Activated naive CD4-positive, alpha-beta T cell treated with anti-CD3 and anti-CD28 coated beads, Interleukin-2, amount 50 U/mL, for 16 hours (primary cell): ENCODE measurements at regions not wholly inside any gene's neighbourhood (a gene's known extent, or its start where the extent isn't known, plus 50 kb on each side); places are given as distances from the start of the nearest gene placed in this dataset.

ENCODE experiments used
- DNase-seq: peaks from one replicate; pipeline ENCODE4 v3.0.0-alpha.2; 2020

- no peak for DNase-seq
Observed at GRCh38 chr4:19382993-19383756, 868.5 kb upstream of the SLIT2 start.

GRCh38 chr4:19381068-19381467 lies 870.6 kb upstream of the SLIT2 start:
- no peak for DNase-seq

GRCh38 chr4:19380600-19380999 lies 871.1 kb upstream of the SLIT2 start:
- DNase-seq = no peak

DNA sequence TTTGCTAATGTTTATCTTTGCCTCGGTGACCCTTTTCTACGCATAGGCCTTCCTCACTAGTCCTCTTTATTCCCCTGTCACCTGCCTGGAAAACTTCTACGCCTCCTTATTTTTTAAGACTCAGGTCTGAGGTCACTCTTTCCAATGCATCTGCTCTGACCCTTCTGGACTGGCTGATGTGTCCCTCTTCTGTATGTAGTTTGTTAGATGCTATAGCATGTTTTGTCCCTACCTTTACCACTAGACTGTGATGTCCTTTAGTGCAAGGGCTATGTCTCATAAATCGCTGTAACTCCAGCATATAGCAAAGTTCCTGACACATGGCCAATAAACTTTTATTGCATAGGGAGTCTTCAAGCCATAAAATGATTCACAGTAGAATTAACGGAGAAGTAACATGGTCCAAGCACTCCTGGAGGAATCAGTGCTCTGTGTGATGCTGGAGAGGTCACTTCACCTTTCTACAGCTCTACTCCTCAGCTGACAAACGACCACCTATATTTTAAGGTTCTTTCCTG lies 872.5 kb upstream of the SLIT2 start:
- no peak for DNase-seq

DNA sequence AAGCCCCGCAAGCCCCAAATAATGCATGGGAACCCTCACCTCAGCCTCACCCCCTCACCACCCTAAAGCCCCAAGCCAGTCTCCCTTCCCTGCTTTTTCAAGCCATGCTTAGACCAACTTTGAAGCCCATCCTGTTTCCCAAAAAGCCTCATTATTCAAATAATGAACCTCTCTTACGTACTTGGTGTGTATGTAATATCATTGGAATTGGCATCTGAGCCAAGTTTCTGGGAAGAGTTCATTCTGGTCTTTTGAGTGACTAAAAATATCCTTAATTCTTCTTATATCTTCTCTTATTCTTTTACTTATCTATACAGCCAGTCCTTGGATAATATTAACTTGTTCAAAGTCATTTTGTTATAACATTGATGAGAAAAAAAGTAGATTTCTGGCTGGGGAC lies 875.8 kb upstream of the SLIT2 start:
- no peak for DNase-seq

GRCh38 chr4:19375136-19375804 lies 876.4 kb upstream of the SLIT2 start:
- DNase-seq = no peak

- DNase-seq = no peak
Observed at GRCh38 chr4:19372390-19372789, 879.3 kb upstream of the SLIT2 start.

- no peak for DNase-seq
Observed at GRCh38 chr4:19368800-19369199, 882.9 kb upstream of the SLIT2 start.

GRCh38 chr4:19366916-19367315 lies 884.8 kb upstream of the SLIT2 start:
- no peak for DNase-seq

DNA sequence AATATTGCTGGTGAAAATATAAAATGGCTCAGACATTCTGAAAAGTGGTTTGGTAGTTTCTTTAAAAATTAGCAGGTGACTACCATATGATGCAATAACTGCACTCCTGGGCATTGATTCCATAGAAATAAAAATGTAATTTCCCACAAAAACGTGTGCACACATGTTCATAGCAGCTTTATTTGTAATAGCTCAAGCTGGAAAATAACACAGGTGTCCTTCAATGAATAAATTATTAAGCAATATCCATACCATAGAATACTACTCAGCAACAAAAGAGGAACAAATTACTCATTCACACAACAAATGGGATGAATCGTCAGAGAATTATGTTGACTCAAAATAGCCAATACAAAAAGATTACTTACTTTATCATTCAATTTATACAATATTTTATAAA lies 893.7 kb upstream of the SLIT2 start:
- DNase-seq = no peak

DNA sequence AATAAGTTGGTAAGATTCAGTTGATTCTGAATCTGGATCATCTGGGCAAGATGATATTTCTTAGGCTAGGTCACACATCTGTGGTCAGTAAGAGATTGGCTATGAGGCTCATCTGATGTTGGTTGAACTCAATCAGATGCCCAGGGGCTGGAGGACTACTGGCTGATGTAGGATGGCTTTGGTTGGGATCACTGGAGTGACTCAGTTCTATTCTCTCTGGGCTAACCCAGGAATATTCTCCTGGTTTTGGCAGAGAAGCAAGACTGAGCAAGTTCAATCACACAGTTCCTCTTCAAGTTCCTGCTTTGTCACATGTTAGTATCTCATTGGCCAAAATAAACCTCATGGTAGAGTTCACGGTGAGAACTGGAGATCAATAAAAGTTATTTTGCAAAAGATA lies 902.3 kb upstream of the SLIT2 start:
- no peak for DNase-seq

GRCh38 chr4:19348746-19349145 lies 903.0 kb upstream of the SLIT2 start:
- no peak for DNase-seq

DNA sequence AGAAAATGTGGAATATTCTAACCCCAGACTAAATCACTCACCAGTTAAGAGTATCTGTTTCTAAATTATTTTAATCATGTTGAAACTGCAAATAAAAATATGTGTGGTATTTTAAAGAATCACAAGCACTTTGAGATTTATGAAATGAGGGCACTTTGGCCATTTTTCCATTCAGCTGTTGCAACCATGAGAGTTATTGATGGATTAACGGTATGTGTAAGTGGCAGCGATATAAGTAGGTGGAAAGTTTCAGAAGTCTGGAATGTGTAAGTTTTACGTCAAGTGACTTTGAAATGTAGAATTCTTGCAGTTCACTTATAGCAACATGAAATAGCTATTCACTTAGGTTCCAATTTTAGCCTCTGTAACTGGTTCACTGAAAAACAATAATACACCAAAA lies 905.1 kb upstream of the SLIT2 start:
- DNase-seq = no peak

GRCh38 chr4:19329631-19330030 lies 922.1 kb upstream of the SLIT2 start:
- no peak for DNase-seq

- no peak for DNase-seq
Observed at GRCh38 chr4:19329077-19329476, 922.6 kb upstream of the SLIT2 start.

DNA sequence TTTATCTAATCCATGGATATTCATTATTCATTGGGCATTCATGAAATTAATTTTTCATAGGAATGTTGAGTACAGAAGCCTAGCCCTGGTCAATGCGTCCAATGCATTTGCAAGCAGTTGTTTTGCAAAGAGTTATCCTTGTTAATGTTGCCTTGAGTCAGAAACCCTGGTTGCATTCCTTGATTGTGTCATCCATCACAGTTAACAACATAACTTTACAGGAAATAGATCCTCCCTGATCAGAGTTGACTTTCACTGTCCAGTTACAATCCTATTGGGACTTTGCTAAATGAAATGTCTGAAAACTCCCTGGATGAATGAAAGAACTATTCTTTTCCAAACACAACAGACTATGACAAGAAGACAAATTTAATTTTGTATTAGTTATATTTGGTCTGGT lies 924.3 kb upstream of the SLIT2 start:
- no peak for DNase-seq

DNA sequence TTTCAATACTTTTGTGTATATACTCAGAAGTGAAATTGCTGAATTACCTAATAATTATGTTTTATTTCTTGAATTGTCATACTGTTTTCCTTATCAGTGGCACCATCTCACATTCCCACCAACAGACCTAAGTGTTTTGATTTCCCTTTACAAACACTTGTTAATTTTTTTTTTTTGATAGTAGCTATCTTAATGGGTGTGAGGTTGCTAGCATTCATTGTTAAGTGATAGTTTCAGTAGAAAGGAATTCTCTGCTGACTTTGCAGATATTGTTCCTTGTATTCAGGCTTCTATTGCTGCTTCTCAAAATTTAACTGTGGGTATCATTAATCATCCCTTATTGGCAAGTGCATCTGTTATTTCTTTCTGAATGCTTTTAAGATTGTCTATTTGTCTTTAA lies 927.5 kb upstream of the SLIT2 start:
- DNase-seq = no peak

GRCh38 chr4:19319607-19320006 lies 932.1 kb upstream of the SLIT2 start:
- no peak for DNase-seq

DNA sequence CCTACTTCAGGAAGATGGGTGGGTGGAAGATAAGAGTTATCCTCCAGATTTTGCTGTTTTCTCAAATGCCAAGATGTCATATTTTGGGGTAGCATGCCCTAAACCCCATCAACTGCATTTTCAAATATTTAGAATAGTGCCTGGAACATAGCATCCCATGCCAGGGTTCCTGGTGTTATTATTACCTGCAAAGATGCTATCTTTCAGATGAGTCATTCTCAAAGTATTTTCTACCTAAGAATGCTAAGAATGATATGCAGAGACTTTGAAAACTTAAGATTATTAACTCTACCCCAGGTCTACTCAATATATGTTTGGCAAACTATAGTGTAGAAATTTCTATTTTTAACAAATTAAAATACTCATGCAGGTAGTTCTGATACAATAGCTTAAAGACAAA lies 934.3 kb upstream of the SLIT2 start:
- DNase-seq = no peak

DNA sequence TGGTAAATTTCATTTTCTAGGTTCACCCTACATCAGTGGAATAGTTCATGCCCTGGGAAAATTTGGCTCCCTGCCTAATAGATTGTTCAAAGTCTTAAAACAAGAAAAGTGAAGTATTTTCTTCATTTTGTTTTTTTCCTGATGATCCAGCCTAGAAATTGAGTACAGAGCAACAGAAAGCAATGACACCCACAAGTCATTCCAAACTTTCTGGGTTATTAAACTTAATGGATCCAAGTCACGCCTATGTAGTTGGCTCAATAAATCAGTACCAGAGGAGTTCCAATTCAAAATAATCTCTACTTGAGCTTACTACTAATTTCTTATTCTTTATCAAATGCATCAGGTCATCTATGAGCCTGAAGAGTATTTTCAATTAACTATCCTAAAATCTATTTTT lies 937.6 kb upstream of the SLIT2 start:
- DNase-seq = no peak

DNA sequence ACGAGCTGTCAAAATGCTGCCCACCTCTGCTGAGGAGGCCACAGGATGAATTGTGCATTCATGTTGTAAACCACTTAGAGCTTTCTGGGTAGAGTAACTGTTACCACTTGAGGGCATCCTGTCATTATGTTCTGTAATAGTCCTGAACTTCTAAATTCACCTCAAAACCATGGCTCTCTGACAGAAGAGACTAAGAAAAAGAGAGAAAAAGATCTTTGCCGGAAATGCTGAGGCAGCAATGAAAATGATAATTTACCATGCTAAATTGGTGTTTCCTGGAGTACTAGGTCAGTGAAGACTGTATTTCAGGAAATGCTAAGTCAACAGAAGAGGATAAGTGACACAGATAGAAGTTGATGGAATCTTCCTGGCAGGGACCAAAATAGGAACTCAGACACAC lies 942.3 kb upstream of the SLIT2 start:
- no peak for DNase-seq

DNA sequence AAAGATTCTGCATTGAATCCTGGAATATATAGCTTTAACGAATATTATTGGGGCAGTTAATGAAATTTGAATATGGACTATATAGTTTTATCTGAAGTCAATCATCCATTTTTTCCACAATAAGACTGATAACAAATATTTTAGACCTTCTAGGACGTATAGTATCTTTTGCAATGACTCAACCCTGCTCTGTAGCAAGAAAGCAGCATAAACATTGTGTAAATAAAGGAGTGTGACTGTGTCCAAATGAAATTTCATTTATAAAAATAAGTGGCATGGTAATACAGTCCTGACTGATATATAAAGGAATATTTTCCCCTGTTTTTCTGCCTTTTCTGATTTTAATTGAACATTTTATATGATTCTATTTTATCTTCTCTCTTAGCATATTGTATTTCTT lies 947.7 kb upstream of the SLIT2 start:
- DNase-seq = no peak

- DNase-seq = no peak
Observed at GRCh38 chr4:19301527-19301926, 950.2 kb upstream of the SLIT2 start.

- DNase-seq = no peak
Observed at GRCh38 chr4:19300213-19300612, 951.5 kb upstream of the SLIT2 start.

DNA sequence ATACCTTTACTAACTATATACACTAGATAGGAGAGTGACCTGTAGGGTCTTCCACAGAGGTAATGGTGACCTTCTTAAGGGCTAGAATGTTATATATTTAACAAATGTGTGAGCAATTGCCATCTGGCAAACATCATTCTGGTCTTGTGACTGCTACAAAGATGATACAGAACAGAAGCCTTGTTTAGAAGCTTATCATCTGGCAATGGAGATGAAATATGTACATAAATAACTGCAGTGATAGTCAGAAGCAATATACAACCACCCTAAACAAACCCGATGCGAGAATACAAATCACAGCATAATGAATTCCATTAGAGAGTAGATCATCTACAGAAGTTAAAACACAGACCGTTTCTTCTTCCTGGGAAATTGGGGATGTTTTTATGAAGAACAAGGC lies 952.7 kb upstream of the SLIT2 start:
- no peak for DNase-seq
